ENCODE measurements at regions not wholly inside any gene's neighbourhood (a gene's known extent, or its start where the extent isn't known, plus 50 kb on each side); places are given as distances from the start of the nearest gene placed in this dataset.
"Not testable (repeated sequence)": the region's sequence is repeated elsewhere in the genome, so short reads cannot be mapped to it uniquely, and the experiment has no call there.

- no peaks in the 10 kb centered on the region for H3K9me3 ChIP-seq (ENCODE audit: low read depth)
- no peak overlapping the region for H3K27ac ChIP-seq
Measured at GRCh38 chr11:91296629-91297028, 928.0 kb upstream of the FAT3 start.

GRCh38 chr11:91295591-91295990 is 929.0 kb upstream of the FAT3 start:
- H3K4me2 ChIP-seq = no peak overlapping the region
- DNase-seq (ENCODE audit: low spot score) = no peak
- no peaks in the 10 kb centered on the region for H3K9me3 ChIP-seq (ENCODE audit: low read depth)
- no peaks in the 10 kb centered on the region for H3K36me3 ChIP-seq (replicated peaks; ENCODE audit: insufficient read depth, low read depth)
- H2AFZ ChIP-seq = no peak overlapping the region
- no peaks in the 10 kb centered on the region for H4K20me1 ChIP-seq (ENCODE audit: insufficient read depth, poor library complexity, severe bottlenecking)
- no peaks in the 10 kb centered on the region for H3K27me3 ChIP-seq
- TF ChIP-seq, protein P1, sequence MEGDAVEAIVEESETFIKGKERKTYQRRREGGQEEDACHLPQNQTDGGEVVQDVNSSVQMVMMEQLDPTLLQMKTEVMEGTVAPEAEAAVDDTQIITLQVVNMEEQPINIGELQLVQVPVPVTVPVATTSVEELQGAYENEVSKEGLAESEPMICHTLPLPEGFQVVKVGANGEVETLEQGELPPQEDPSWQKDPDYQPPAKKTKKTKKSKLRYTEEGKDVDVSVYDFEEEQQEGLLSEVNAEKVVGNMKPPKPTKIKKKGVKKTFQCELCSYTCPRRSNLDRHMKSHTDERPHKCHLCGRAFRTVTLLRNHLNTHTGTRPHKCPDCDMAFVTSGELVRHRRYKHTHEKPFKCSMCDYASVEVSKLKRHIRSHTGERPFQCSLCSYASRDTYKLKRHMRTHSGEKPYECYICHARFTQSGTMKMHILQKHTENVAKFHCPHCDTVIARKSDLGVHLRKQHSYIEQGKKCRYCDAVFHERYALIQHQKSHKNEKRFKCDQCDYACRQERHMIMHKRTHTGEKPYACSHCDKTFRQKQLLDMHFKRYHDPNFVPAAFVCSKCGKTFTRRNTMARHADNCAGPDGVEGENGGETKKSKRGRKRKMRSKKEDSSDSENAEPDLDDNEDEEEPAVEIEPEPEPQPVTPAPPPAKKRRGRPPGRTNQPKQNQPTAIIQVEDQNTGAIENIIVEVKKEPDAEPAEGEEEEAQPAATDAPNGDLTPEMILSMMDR (IDR thresholded peaks at IDR 0.05; ENCODE audit: poor library complexity) = no peak
- TF ChIP-seq EZH2phosphoT487 (IDR thresholded peaks at IDR 0.05; ENCODE audit: low read depth, severe bottlenecking, unreplicated experiment) = no peak
- TF ChIP-seq EZH2 (IDR thresholded peaks at IDR 0.05; ENCODE audit: borderline replicate concordance) = no peak
- H3K79me2 ChIP-seq = no peaks in the 10 kb centered on the region
- H3K4me1 ChIP-seq (ENCODE audit: insufficient read depth) = no peaks in the 10 kb centered on the region
- no peak overlapping the region for H3K4me3 ChIP-seq
- no peaks in the 10 kb centered on the region for H3K9me2 ChIP-seq (replicated peaks; ENCODE audit: insufficient read depth)
- WGBS (ENCODE audit: low lambda C conversion rate, missing lambda C conversion rate) = 92% methylated on average over 2 of the region's 2 CpGs
- no peak overlapping the region for H3K27ac ChIP-seq

More at GRCh38 chr11:91296629-91297028, 928.0 kb upstream of the FAT3 start:
- WGBS (ENCODE audit: low lambda C conversion rate, missing lambda C conversion rate) = 75% methylated on average over 1 of the region's 1 CpG
- Histone ChIP-seq H3K27me3 (no peaks in the 10 kb centered on the region), H3K4me3 (no peak overlapping the region), H3K4me1 (ENCODE audit: insufficient read depth) (no peaks in the 10 kb centered on the region), H3K4me2 (no peak overlapping the region), H2AFZ (no peak overlapping the region), H4K20me1 (ENCODE audit: insufficient read depth, poor library complexity, severe bottlenecking) (no peaks in the 10 kb centered on the region), H3K9me2 (replicated peaks; ENCODE audit: insufficient read depth) (no peaks in the 10 kb centered on the region), H3K36me3 (replicated peaks; ENCODE audit: insufficient read depth, low read depth) (no peaks in the 10 kb centered on the region), H3K79me2 (no peaks in the 10 kb centered on the region)
- no peak for DNase-seq (ENCODE audit: low spot score)
- TF ChIP-seq EZH2 (IDR thresholded peaks at IDR 0.05; ENCODE audit: borderline replicate concordance) (no peak), EZH2phosphoT487 (IDR thresholded peaks at IDR 0.05; ENCODE audit: low read depth, severe bottlenecking, unreplicated experiment) (no peak)
- TF ChIP-seq, protein P1 (IDR thresholded peaks at IDR 0.05; ENCODE audit: poor library complexity) = no peak

DNA sequence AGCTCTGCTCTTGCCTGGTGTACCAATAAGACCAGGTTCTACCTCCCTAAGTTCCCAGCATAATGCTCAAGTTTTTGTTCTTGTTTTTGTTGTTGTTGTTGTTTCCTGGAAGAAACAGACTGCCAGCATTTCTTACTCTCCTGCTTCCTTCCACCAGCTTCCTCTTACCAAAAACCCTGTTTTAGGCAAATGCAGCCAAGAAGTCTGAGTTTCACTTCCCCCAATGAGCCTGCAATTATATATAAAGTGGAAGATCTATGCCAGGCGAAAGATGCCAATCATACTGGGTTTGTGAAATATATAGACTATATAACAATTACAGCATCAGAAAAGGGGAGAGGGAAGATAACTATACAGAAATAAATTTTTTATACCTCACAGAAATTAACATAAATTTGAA is 931.5 kb upstream of the FAT3 start:
- DNase-seq (ENCODE audit: low spot score) = no peak
- H3K4me1 ChIP-seq (ENCODE audit: insufficient read depth) = no peaks in the 10 kb centered on the region
- no peak overlapping the region for H3K4me2 ChIP-seq
- H3K4me3 ChIP-seq = no peak overlapping the region
- TF ChIP-seq, protein P1 (IDR thresholded peaks at IDR 0.05; ENCODE audit: poor library complexity) = no peak
- TF ChIP-seq EZH2 (IDR thresholded peaks at IDR 0.05; ENCODE audit: borderline replicate concordance) = no peak
- TF ChIP-seq EZH2phosphoT487 (IDR thresholded peaks at IDR 0.05; ENCODE audit: low read depth, severe bottlenecking, unreplicated experiment) = no peak
- H3K27ac ChIP-seq = no peak overlapping the region
- no peak overlapping the region for H2AFZ ChIP-seq
- no peaks in the 10 kb centered on the region for H3K27me3 ChIP-seq
- H3K79me2 ChIP-seq = no peaks in the 10 kb centered on the region
- H3K36me3 ChIP-seq (replicated peaks; ENCODE audit: insufficient read depth, low read depth) = no peaks in the 10 kb centered on the region
- no peaks in the 10 kb centered on the region for H3K9me2 ChIP-seq (replicated peaks; ENCODE audit: insufficient read depth)
- no peaks in the 10 kb centered on the region for H4K20me1 ChIP-seq (ENCODE audit: insufficient read depth, poor library complexity, severe bottlenecking)
- WGBS (ENCODE audit: low lambda C conversion rate, missing lambda C conversion rate) = 93% methylated on average over 1 of the region's 1 CpG
- H3K9me3 ChIP-seq (ENCODE audit: low read depth) = no peaks in the 10 kb centered on the region

GRCh38 chr11:91272089-91272488 is 952.5 kb upstream of the FAT3 start:
- no peaks in the 10 kb centered on the region for H3K4me1 ChIP-seq (ENCODE audit: insufficient read depth)
- TF ChIP-seq EZH2 (IDR thresholded peaks at IDR 0.05; ENCODE audit: borderline replicate concordance) (no peak), EZH2phosphoT487 (IDR thresholded peaks at IDR 0.05; ENCODE audit: low read depth, severe bottlenecking, unreplicated experiment) (no peak)
- TF ChIP-seq, protein P1 (IDR thresholded peaks at IDR 0.05; ENCODE audit: poor library complexity) = no peak
- no peak overlapping the region for H3K27ac ChIP-seq
- DNase-seq (ENCODE audit: low spot score) = no peak
- H3K9me3 ChIP-seq (ENCODE audit: low read depth) = no peaks in the 10 kb centered on the region
- no peak overlapping the region for H3K4me3 ChIP-seq
- no peaks in the 10 kb centered on the region for H4K20me1 ChIP-seq (ENCODE audit: insufficient read depth, poor library complexity, severe bottlenecking)
- no peaks in the 10 kb centered on the region for H3K79me2 ChIP-seq
- no peaks in the 10 kb centered on the region for H3K9me2 ChIP-seq (replicated peaks; ENCODE audit: insufficient read depth)
- no peak overlapping the region for H3K4me2 ChIP-seq
- H3K27me3 ChIP-seq = no peaks in the 10 kb centered on the region
- no peak overlapping the region for H2AFZ ChIP-seq
- WGBS (ENCODE audit: low lambda C conversion rate, missing lambda C conversion rate) = 84% methylated on average over 1 of the region's 1 CpG
- no peaks in the 10 kb centered on the region for H3K36me3 ChIP-seq (replicated peaks; ENCODE audit: insufficient read depth, low read depth)

- 95% methylated on average over 16 of the region's 37 CpGs for WGBS (ENCODE audit: low lambda C conversion rate, missing lambda C conversion rate)
- not testable (repeated sequence) for H3K4me1 ChIP-seq (ENCODE audit: insufficient read depth); H3K27me3 ChIP-seq; H3K36me3 ChIP-seq (replicated peaks; ENCODE audit: insufficient read depth, low read depth); H3K79me2 ChIP-seq; H3K9me3 ChIP-seq (ENCODE audit: low read depth); H3K4me3 ChIP-seq; DNase-seq (ENCODE audit: low spot score); H3K9me2 ChIP-seq (replicated peaks; ENCODE audit: insufficient read depth); H2AFZ ChIP-seq; H3K4me2 ChIP-seq; H4K20me1 ChIP-seq (ENCODE audit: insufficient read depth, poor library complexity, severe bottlenecking); H3K27ac ChIP-seq
Measured at GRCh38 chr11:91268512-91269295, 955.9 kb upstream of the FAT3 start.

Data from hepatocyte (in vitro differentiated cells).